H1 (cell line): ENCODE measurements at regions not wholly inside any gene's neighbourhood (a gene's known extent, or its start where the extent isn't known, plus 50 kb on each side); places are given as distances from the start of the nearest gene placed in this dataset.

ENCODE experiments used
- ASH2L ChIP-seq: fragments of 200-600, 300-600 bp; sonication (generic); IDR thresholded peaks from one replicate; pipeline ENCODE4 v1.7.1; 2017; ENCODE audit warnings: low read length
- CHD2 ChIP-seq: IDR thresholded peaks from 2 replicates; pipeline ENCODE4 v1.6.1; 2012; ENCODE audit warnings: low read length, improper control_type of control experiment
- EP300 ChIP-seq, 2 experiments: IDR thresholded peaks; 1 replicate in 1 of 2; 2 replicates in 1 of 2; pipeline ENCODE4 v1.6.1; 2011 to 2012; ENCODE audit warnings: low read depth in 2 of 2, low read length in 2 of 2, mild to moderate bottlenecking in 2 of 2, borderline replicate concordance in 1 of 2, inconsistent platforms in 1 of 2, moderate library complexity in 1 of 2
- HDAC2 ChIP-seq, 2 experiments: fragments of 300-600 bp in 1 of 2; sonication (generic) in 1 of 2; IDR thresholded peaks; 2 replicates each; pipeline ENCODE4 v1.6.1; 2011 to 2012; ENCODE audit warnings: low read depth in 2 of 2, low read length in 2 of 2, mild to moderate bottlenecking in 2 of 2, moderate library complexity in 2 of 2, borderline replicate concordance in 1 of 2, inconsistent platforms in 1 of 2
- JUND ChIP-seq: IDR thresholded peaks from 2 replicates; pipeline ENCODE4 v1.6.1; 2011; ENCODE audit warnings: mild to moderate bottlenecking, improper control_type of control experiment, low read length
- POLR2A ChIP-seq, 2 experiments: IDR thresholded peaks; 1 replicate in 1 of 2; 2 replicates in 1 of 2; pipeline ENCODE4 v1.6.1; 2011; ENCODE audit warnings: low read depth in 2 of 2, low read length in 2 of 2, mild to moderate bottlenecking in 2 of 2; ENCODE audit errors: control extremely low read depth in 1 of 2
- YY1 ChIP-seq: IDR thresholded peaks from 2 replicates; pipeline ENCODE4 v1.6.1; 2011; ENCODE audit warnings: low read depth, mild to moderate bottlenecking, low read length
- TF ChIP-seq, protein P1 (sequence below), 3 experiments: IDR thresholded peaks; 1 replicate in 2 of 3; 2 replicates in 1 of 3; pipeline versions ENCODE4 v1.5.1 to v1.6.1; 2011; ENCODE audit warnings: low read length in 3 of 3, mild to moderate bottlenecking in 3 of 3, inconsistent platforms in 2 of 3, low read depth in 1 of 3, moderate library complexity in 1 of 3; ENCODE audit not compliant: insufficient read depth in 1 of 3; ENCODE audit errors: control extremely low read depth in 1 of 3

DNA sequence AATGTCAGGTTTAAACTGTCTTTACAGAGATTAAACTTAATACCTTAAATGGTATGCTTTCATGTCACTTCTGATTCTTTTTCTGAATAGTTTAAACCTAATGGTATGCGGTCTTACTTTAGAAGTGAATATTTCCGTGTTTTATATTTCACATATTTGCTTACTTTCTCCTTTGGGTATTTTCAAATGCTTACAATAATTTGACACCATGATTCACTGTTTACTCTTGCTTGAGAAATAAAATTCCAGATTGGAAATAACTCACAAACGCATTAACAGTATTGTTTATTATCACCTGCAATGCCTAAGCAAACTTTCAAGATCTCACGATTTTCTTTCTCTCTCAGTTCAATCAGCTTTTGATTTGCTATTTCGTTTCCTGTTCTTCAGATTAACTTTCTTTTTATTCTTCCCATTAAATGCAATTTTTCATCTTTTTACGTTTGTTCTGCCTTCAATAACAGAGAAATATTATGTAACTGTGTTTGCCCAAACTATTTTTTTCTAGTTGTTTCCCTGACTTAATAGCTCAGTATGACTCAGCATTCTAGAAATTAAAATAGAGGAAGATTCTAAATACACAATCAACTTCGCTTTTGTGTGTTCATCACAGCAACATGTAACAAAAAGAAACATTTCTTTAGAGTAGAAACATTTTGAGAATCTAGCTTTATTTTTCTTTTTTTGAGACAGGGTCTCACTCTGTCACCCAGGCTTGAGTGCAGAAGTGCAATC lies 955.5 kb upstream of the PRKX start:
- TF ChIP-seq ASH2L (no peak), POLR2A (IDR thresholded peaks at IDR 0.05; ENCODE audit: control extremely low read depth in 1 of 2, low read depth in 2 of 2, low read length in 2 of 2) (no peak), JUND (no peak), CHD2 (no peak), HDAC2 (IDR thresholded peaks at IDR 0.05; ENCODE audit: borderline replicate concordance in 1 of 2, low read depth in 2 of 2, low read length in 2 of 2) (no peak), YY1 (no peak), EP300 (IDR thresholded peaks at IDR 0.05; ENCODE audit: borderline replicate concordance in 1 of 2, low read depth in 2 of 2, low read length in 2 of 2) (no peak)
- TF ChIP-seq, protein P1, sequence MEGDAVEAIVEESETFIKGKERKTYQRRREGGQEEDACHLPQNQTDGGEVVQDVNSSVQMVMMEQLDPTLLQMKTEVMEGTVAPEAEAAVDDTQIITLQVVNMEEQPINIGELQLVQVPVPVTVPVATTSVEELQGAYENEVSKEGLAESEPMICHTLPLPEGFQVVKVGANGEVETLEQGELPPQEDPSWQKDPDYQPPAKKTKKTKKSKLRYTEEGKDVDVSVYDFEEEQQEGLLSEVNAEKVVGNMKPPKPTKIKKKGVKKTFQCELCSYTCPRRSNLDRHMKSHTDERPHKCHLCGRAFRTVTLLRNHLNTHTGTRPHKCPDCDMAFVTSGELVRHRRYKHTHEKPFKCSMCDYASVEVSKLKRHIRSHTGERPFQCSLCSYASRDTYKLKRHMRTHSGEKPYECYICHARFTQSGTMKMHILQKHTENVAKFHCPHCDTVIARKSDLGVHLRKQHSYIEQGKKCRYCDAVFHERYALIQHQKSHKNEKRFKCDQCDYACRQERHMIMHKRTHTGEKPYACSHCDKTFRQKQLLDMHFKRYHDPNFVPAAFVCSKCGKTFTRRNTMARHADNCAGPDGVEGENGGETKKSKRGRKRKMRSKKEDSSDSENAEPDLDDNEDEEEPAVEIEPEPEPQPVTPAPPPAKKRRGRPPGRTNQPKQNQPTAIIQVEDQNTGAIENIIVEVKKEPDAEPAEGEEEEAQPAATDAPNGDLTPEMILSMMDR (IDR thresholded peaks at IDR 0.05; ENCODE audit: control extremely low read depth in 1 of 3, insufficient read depth in 1 of 3, low read depth in 1 of 3, low read length in 3 of 3): no peak
